HTR-8/SVneo (cell line): ENCODE measurements at regions not wholly inside any gene's neighbourhood (a gene's known extent, or its start where the extent isn't known, plus 50 kb on each side); places are given as distances from the start of the nearest gene placed in this dataset.

ENCODE experiments used
- DNase-seq: peaks from one replicate; pipeline ENCODE4 v3.0.0; 2011; ENCODE audit warnings: low spot score, mixed read lengths; ENCODE audit not compliant: insufficient read length
- FAIRE-seq: peaks from 2 replicates; lab custom pipeline; 2011; peaks lifted over from hg19 to GRCh38; lab: Jason Lieb, UNC

DNA sequence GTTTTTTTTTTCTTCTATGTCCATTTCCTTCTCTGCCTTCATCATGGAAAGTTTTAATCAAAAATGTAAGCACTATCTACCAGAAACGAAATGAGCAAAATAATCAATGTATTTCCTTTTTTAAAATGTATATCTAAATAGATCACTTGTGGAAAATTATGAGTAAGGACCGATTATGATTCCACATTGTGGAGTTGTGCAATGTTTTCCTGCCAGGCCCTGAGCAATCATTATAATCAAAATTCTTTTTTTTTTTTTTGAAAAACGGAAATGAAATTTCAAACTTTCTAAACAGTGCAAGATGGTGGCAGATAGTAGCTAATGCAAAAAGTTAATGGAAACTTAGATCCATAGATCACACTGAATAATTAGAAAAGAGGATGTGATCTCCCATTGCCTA is 1074.6 kb upstream of the TMEM132C start:
- DNase-seq, result no peak
- FAIRE-seq, result no peak

- DNase-seq (no peak), FAIRE-seq (no peak)
Observed at GRCh38 chr12:127193341-127193740, 1073.6 kb upstream of the TMEM132C start.

DNA sequence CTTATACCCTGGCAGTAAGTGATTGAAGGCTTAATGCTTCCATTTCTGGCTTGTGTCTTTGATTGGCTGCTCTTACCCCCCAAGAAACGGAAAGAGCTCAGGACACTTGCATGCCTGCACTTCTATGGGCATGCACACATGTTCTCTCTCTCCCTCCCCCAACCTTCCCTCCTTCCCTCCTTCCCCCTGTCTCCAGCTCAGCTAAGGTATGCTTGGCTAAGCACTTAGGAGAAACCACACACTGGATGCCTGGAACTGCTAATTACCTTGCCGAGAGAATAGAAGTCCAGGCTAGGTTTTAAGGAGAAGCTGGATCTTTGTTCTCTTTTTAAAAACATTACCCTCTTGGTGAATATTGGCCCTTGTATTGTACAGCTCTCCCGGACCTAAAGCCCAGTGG is 1072.8 kb upstream of the TMEM132C start:
- DNase-seq (no peak), FAIRE-seq (no peak)

GRCh38 chr12:127205781-127206555 is 1061.0 kb upstream of the TMEM132C start:
- DNase-seq (no peak), FAIRE-seq (no peak)

DNA sequence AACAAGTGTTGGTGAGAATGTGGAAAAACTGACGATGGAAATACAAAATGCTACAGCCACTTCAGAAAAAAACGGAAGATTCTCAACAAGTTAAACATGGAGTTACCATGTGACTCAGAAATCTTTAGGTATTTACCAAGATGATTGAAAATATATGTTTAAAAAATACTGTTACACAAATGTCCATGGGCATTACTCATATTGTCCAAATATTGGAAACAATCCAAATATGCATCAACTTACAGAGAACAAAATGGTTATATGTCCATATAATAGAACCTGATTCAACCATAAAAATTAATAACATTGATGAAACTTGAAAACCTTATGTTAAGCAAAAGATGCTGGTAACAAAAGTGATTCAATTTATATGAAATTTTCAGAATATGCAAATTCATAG is 1057.7 kb upstream of the TMEM132C start:
- FAIRE-seq (no peak), DNase-seq (no peak)

- FAIRE-seq, result no peak
Observed at GRCh38 chr12:127214186-127214585, 1052.8 kb upstream of the TMEM132C start.

DNA sequence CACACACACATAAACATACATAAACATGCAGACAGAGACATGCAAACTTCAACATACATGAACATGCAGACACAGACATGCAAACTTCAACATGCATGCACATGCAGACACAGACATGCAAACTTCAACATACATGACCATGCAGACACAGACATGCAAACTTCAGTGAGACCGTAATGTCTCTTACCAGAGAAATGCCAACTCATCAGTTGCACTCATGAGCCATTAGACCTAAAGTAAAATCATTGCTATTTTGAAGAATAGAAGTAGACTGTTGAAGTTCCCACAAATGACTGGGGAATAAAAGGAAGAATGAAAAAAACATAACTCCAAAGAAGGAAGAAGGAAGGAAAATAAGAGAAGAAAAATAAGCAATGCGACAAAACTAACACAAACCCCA is 1044.0 kb upstream of the TMEM132C start:
- DNase-seq (no peak), FAIRE-seq (no peak)

More at GRCh38 chr12:127214186-127214585, 1052.8 kb upstream of the TMEM132C start:
- DNase-seq, result no peak

- no peak for DNase-seq
- FAIRE-seq, result no peak
Observed at GRCh38 chr12:127223731-127224130, 1043.2 kb upstream of the TMEM132C start.

GRCh38 chr12:127230843-127231260 is 1036.1 kb upstream of the TMEM132C start:
- DNase-seq, result peak; percentile 11
- FAIRE-seq, result peak; percentile 89

DNA sequence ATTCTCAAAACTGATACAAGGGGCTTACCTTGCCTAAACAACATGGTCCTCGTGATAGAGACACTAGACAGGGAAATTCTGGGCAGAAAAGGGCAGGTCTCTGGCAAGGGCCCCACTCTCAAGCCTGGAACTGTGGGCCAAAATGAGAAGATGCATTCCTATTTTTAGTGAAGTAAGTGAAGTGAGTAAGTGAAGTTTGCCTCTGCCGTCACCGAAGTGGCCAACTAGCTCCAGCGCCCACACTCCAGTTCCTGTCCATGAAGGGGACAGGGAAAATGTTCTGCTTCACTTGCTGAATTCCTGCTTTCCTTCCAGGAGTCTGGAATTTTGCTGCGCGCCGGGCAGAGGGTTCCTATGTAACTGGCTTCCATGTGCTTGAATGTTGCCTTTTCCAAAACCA is 1035.6 kb upstream of the TMEM132C start:
- FAIRE-seq (no peak), DNase-seq (no peak)

- FAIRE-seq (no peak), DNase-seq (no peak)
Observed at GRCh38 chr12:127233016-127233415, 1034.0 kb upstream of the TMEM132C start.

DNA sequence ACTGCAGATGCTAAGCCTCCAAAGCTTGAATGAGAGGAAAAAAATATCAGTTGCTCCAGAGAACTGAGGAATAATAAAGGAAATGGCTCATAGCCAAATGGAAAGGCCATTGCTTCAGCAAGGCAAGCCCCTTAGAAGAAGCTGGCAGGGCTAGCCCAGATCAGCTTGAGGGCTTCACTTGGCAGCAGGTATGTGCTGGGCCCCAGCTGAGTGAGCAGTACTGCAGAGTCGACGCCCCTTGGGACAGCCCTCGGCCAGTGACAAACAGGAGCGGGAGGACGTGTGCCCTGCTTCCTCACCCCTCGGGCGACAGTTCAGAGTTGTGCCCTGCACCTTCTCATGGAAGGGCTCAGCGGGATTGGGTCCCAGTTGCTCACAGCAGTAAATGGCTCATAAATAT is 1031.2 kb upstream of the TMEM132C start:
- no peak for DNase-seq
- FAIRE-seq, result no peak

GRCh38 chr12:127236491-127236890 is 1030.5 kb upstream of the TMEM132C start:
- DNase-seq (no peak), FAIRE-seq (no peak)

- FAIRE-seq, result no peak
- DNase-seq, result no peak
Observed at GRCh38 chr12:127237151-127237550, 1029.8 kb upstream of the TMEM132C start.

- DNase-seq (no peak), FAIRE-seq (no peak)
Observed at GRCh38 chr12:127238107-127238506, 1028.9 kb upstream of the TMEM132C start.

DNA sequence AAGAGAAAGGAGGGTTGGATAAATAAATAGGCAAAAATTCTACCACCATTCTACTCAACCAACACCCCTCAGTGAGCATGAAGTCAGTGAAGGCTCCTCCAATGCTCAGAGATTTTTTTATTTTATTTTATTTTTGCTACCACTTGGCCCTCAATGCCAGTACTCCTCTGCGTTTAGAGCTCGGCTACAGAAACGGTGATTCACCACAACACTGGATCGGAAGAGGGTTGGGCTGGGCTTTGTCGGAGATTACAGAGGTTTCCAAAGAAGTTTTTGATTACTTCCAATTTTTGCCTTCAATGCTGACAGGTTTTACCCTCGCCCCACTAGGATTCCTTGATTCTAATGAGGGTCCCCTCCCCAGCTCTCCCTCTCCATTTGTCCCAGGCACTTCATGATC is 1027.2 kb upstream of the TMEM132C start:
- DNase-seq, result no peak
- no peak for FAIRE-seq

- FAIRE-seq, result no peak
- no peak for DNase-seq
Observed at GRCh38 chr12:127240249-127240929, 1026.6 kb upstream of the TMEM132C start.

DNA sequence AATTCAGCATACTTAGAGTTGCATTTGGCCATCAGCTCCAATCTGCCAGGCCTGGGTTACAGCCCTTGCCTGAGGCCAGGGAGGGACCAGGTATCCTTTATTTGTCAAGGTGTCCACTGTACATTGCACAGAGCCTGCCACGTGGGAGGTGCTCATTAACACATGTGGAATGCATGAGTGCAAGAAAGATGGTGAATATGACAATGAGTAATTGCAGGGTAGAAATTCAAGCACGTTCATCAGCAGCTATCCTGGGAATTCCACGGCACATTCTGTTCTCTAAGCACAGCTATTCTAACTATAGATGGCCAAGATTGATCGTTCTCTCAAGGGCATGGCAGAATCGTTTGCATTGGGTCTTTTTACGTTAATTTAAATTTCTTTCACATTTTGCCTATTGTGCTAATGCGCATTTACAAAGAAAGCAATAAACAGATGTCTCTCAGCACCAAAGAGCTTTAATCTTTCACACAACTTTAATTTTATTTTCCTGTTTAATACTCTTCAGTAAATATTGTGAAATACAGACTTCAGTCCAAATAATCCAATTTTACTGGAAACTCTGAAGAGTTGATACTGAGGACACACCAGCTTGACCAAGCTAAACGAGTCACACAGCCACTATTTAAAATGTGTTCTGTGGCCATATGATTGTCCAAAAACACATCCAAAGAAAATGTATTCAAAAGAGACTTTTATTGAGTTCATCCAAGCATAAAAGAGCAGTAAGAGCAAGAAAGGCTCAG is 1025.7 kb upstream of the TMEM132C start:
- FAIRE-seq (no peak), DNase-seq (no peak)

DNA sequence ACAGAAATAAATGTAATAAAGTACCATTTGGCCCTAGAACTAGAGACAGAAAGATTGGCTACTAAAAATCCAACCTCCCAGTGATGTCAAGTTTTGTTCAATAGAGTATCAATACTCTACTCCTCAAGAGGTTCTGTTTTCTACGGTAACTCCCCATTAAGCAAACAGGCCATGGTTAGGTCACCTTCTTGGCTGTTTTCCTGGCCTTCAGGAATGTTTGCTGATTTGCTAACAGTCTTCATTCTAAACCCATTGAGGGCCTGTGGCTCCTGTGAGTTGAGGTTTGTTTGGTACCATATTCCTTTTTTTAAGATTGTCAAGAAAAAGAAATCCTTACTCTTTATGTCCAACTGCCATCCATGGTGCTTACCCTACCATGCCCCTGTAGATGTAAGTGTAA is 1022.0 kb upstream of the TMEM132C start:
- DNase-seq (no peak), FAIRE-seq (no peak)

DNA sequence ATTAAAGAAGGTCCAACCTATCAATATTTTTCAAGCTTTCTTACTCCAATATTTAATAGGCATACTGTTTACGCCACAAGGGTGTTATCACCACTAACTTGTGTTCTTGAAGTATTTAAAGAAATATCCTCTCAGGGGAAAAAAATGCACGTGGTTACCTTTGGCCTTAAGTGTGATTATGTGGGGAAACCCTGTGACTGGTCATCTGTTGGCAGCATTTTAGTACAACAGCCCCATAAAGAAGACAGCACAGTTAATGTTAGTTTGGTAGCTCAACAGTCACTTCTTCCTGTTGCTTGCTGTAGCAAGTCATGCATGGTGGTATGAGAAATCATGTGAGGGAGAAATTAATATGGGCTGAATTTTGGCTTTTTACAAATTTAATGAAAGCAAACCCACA is 1021.5 kb upstream of the TMEM132C start:
- DNase-seq (no peak), FAIRE-seq (no peak)

GRCh38 chr12:127247937-127248336 is 1019.0 kb upstream of the TMEM132C start:
- no peak for DNase-seq

More at GRCh38 chr12:127247937-127248336, 1019.0 kb upstream of the TMEM132C start:
- FAIRE-seq, result no peak
